ENCODE measurements at regions not wholly inside any gene's neighbourhood (a gene's known extent, or its start where the extent isn't known, plus 50 kb on each side); places are given as distances from the start of the nearest gene placed in this dataset.
"Not testable (repeated sequence)": the region's sequence is repeated elsewhere in the genome, so short reads cannot be mapped to it uniquely, and the experiment has no call there.

DNA sequence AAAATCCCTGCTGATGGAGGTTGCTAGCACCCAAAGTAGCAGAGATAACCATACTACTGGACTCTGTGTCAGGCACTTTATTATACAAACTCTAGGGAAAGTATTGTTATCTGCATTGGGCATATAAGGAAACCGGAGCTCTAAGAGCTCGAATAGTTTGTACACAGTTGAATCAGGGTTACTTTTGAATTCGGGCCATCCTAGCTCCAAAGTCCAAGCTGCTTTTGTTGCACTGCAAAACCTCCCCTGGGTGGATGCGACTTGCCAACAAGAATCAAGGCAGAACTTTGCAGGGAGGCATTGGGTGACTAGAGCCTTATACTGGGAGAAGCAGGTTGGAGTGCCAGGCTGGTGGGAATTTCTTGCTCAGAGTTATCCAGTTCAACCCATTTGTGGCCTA is 435.1 kb downstream of the SPATA31D1 start:
- Mint-ChIP-seq H3K36me3 (peaks cover 3% of the 10 kb centered on the region), H3K27me3 (ENCODE audit: low read depth) (no peaks in the 10 kb centered on the region), H3K9me3 (peaks cover 11% of the 10 kb centered on the region), H3K4me3 (no peak overlapping the region), H3K27ac (no peak overlapping the region), H3K4me1 (peaks cover 7% of the 10 kb centered on the region)
- no peak for DNase-seq (ENCODE audit: low spot score in 2 of 2, unreplicated experiment in 2 of 2)
- TF ChIP-seq, protein P1, sequence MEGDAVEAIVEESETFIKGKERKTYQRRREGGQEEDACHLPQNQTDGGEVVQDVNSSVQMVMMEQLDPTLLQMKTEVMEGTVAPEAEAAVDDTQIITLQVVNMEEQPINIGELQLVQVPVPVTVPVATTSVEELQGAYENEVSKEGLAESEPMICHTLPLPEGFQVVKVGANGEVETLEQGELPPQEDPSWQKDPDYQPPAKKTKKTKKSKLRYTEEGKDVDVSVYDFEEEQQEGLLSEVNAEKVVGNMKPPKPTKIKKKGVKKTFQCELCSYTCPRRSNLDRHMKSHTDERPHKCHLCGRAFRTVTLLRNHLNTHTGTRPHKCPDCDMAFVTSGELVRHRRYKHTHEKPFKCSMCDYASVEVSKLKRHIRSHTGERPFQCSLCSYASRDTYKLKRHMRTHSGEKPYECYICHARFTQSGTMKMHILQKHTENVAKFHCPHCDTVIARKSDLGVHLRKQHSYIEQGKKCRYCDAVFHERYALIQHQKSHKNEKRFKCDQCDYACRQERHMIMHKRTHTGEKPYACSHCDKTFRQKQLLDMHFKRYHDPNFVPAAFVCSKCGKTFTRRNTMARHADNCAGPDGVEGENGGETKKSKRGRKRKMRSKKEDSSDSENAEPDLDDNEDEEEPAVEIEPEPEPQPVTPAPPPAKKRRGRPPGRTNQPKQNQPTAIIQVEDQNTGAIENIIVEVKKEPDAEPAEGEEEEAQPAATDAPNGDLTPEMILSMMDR (IDR thresholded peaks at IDR 0.05; ENCODE audit: unreplicated experiment) = no peak

DNA sequence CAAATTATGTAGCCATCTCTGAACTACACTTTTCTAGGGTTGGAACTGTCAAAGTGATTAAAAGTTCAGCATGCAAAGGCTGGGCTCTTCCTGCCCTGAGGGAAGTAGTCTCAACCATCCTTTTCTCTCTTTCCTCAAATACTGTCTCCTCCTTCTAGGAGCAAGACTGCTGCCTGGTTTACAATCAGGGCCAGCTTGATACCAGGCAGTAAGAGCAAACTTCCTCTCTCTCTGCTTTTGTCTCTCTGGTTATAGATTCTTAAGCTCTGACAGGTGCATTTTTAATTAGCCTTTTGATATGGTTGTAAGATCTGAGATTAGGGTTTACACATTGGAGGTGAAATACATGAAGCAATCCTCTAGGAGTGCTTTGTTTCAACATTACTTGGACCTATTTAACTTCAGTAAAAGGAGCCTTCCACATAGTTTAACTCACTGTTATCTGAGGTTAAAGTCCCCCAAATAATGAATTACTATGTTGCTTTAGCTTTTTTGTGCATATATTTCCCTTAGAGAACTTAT is 436.1 kb downstream of the SPATA31D1 start:
- DNase-seq (ENCODE audit: low spot score in 2 of 2, unreplicated experiment in 2 of 2) = no peak
- no peaks in the 10 kb centered on the region for H3K27me3 Mint-ChIP-seq (ENCODE audit: low read depth)
- H3K4me3 Mint-ChIP-seq = no peak overlapping the region
- peaks cover 7% of the 10 kb centered on the region for H3K4me1 Mint-ChIP-seq
- TF ChIP-seq, protein P1 (IDR thresholded peaks at IDR 0.05; ENCODE audit: unreplicated experiment) = no peak
- H3K36me3 Mint-ChIP-seq = peaks cover 3% of the 10 kb centered on the region
- H3K9me3 Mint-ChIP-seq = peaks cover 11% of the 10 kb centered on the region
- H3K27ac Mint-ChIP-seq = no peak overlapping the region

DNA sequence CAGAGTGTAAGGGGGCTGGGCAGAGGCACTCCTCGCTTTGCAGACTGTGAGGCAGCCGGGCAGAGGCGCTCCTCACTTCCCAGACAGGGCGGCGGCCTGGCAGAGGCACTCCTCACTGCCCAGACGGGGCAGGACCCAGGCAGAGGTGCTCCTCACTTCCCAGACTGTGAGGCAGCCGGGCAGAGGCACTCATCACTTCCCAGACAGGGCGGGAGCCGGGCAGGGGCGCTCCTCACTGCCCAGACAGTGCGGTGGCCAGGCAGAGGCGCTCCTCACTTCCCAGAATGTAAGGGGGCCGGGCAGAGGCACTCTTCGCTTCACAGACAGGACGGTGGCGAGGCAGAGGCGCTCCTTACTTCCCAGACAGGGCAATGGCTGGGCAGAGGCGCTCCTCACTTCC is 442.5 kb downstream of the SPATA31D1 start:
- H3K36me3 Mint-ChIP-seq = peaks cover 11% of the 10 kb centered on the region
- no peaks in the 10 kb centered on the region for H3K4me1 Mint-ChIP-seq
- H3K4me3 Mint-ChIP-seq = no peak overlapping the region
- TF ChIP-seq, protein P1 (IDR thresholded peaks at IDR 0.05; ENCODE audit: unreplicated experiment) = no peak
- DNase-seq (ENCODE audit: low spot score in 2 of 2, unreplicated experiment in 2 of 2) = no peak
- H3K27me3 Mint-ChIP-seq (ENCODE audit: low read depth) = no peaks in the 10 kb centered on the region
- no peak overlapping the region for H3K27ac Mint-ChIP-seq
- peaks cover 20% of the 10 kb centered on the region for H3K9me3 Mint-ChIP-seq

DNA sequence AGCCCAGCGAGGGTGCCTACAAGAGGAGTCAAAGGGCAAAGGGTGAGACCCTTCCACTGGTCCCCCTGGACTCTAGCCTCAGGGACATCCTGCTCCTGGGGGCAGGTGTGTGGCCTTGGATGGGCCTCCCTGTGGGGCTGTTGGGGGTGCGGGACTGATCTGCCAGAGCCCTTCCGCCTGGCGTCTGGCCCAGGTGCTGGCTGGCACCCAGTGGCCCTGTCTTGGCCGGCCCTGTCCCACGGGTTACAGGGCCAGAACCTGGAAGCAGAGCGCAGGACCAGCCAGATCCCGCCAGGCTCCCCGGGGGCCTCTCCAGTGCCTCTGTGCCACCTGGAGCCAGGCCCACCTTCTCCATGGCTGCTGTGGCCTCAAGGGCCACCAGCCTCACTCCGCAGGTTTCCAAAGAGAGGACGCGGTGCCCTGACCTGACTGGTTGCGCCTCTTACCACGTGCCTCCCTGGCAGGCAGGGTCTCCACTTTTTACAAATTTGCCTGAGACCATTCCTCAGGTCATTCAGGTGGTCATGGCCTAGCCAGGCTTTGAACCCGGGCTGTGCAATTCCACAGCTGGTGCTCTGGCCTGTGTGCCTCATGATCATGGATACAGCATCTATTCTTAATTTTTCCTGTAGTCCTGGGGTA is 444.8 kb downstream of the SPATA31D1 start:
- H3K4me1 Mint-ChIP-seq; H3K4me3 Mint-ChIP-seq; H3K27ac Mint-ChIP-seq; H3K27me3 Mint-ChIP-seq (ENCODE audit: low read depth); DNase-seq (ENCODE audit: low spot score in 2 of 2, unreplicated experiment in 2 of 2): not testable (repeated sequence)
- peaks cover 15% of the 10 kb centered on the region for H3K36me3 Mint-ChIP-seq
- peaks cover 29% of the 10 kb centered on the region for H3K9me3 Mint-ChIP-seq

DNA sequence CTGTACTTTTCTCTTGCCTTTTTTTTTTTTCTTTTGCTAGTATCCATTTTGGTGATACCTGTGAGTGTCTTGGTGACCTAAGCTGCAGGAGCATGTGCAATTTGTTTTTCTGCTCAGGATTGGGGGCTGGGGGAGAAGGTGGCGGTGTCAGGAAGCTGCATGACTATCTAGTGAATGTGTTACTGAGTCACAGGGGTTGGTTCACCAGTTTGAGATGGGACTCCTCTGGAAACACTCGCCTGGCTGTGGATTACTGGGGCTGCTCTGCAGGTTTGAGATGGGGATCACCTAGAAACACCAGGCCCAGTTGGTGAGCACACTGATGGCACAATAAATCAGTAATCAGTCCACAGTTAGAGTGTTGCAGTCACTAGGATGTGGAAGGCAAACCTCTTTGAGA is 447.9 kb downstream of the SPATA31D1 start:
- no peak overlapping the region for H3K4me3 Mint-ChIP-seq
- no peaks in the 10 kb centered on the region for H3K4me1 Mint-ChIP-seq
- peaks cover 9% of the 10 kb centered on the region for H3K36me3 Mint-ChIP-seq
- H3K27ac Mint-ChIP-seq = no peak overlapping the region
- TF ChIP-seq, protein P1 (IDR thresholded peaks at IDR 0.05; ENCODE audit: unreplicated experiment) = no peak
- H3K9me3 Mint-ChIP-seq = peaks cover 44% of the 10 kb centered on the region
- no peaks in the 10 kb centered on the region for H3K27me3 Mint-ChIP-seq (ENCODE audit: low read depth)
- DNase-seq (ENCODE audit: low spot score in 2 of 2, unreplicated experiment in 2 of 2) = no peak

DNA sequence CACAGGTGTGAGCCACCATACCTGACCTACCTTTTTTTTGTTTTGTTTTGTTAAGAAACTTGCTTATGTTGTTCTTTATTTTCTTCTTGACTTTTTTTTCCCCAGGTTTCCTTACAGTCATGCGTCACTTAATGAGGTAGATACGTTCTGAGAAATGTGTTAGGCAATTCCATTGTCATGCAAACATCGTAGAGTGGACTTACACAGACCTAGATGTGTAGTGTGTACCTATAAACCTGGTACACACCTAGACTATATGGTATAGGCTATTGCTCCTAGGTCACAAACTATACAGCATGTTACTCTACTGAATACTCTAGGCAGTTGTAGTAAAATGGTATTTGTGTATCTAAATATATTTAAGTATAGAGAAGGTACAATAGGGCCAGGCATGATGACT is 448.6 kb downstream of the SPATA31D1 start:
- H3K4me1 Mint-ChIP-seq; H3K27me3 Mint-ChIP-seq (ENCODE audit: low read depth); H3K4me3 Mint-ChIP-seq; H3K36me3 Mint-ChIP-seq; DNase-seq (ENCODE audit: low spot score in 2 of 2, unreplicated experiment in 2 of 2); H3K27ac Mint-ChIP-seq: not testable (repeated sequence)
- peaks cover 49% of the 10 kb centered on the region for H3K9me3 Mint-ChIP-seq

Data from mesothelial cell of epicardium (in vitro differentiated cells).